H9 (cell line): ENCODE measurements at regions not wholly inside any gene's neighbourhood (a gene's known extent, or its start where the extent isn't known, plus 50 kb on each side); places are given as distances from the start of the nearest gene placed in this dataset.

ENCODE experiments used
- DNase-seq: peaks from one replicate; pipeline ENCODE4 v3.0.0-alpha.2; 2017
- H2AFZ ChIP-seq: one replicate; pipeline ENCODE4 v1.6.1; 2013; ENCODE audit warnings: mild to moderate bottlenecking, low read length, control low read depth, moderate library complexity
- H2AK5ac ChIP-seq: 2 replicates; pipeline ENCODE4 v1.6.1; 2013; ENCODE audit warnings: low read length, control low read depth, mixed read lengths; ENCODE audit not compliant: insufficient read length
- H2BK120ac ChIP-seq: one replicate; pipeline ENCODE4 v1.6.1; 2013; ENCODE audit warnings: low read depth, mild to moderate bottlenecking, low read length, control low read depth, inconsistent platforms; ENCODE audit not compliant: poor library complexity, severe bottlenecking
- H2BK12ac ChIP-seq: 2 replicates; pipeline ENCODE4 v1.6.1; 2013; ENCODE audit warnings: low read length, control low read depth, mixed read lengths, low read depth; ENCODE audit not compliant: insufficient read length
- H2BK15ac ChIP-seq: 2 replicates; pipeline ENCODE4 v1.6.1; 2013; ENCODE audit warnings: low read depth, low read length, control low read depth
- H2BK20ac ChIP-seq: one replicate; pipeline ENCODE4 v1.6.1; 2013; ENCODE audit warnings: low read depth, mild to moderate bottlenecking, low read length, control low read depth, inconsistent platforms; ENCODE audit not compliant: poor library complexity, severe bottlenecking
- H2BK5ac ChIP-seq: 2 replicates; pipeline ENCODE4 v1.6.1; 2013; ENCODE audit warnings: low read length, control low read depth, mixed read lengths; ENCODE audit not compliant: insufficient read length
- H3K14ac ChIP-seq: 2 replicates; pipeline ENCODE4 v1.6.1; 2013; ENCODE audit warnings: low read length, control low read depth; ENCODE audit not compliant: insufficient read depth
- H3K18ac ChIP-seq: 2 replicates; pipeline ENCODE4 v1.6.1; 2013; ENCODE audit warnings: low read depth, mild to moderate bottlenecking, mixed read lengths, low read length, control low read depth; ENCODE audit not compliant: insufficient read length
- H3K23ac ChIP-seq: 2 replicates; pipeline ENCODE4 v1.6.1; 2013; ENCODE audit warnings: low read length, control low read depth, mixed read lengths, low read depth; ENCODE audit not compliant: insufficient read length
- H3K23me2 ChIP-seq: 2 replicates; pipeline ENCODE4 v1.6.1; 2013; ENCODE audit warnings: low read depth, mild to moderate bottlenecking, mixed read lengths, low read length, control low read depth; ENCODE audit not compliant: insufficient read length, poor library complexity, severe bottlenecking
- H3K27ac ChIP-seq: 2 replicates; pipeline ENCODE4 v1.5.1; 2013; ENCODE audit warnings: low read length, control low read depth, mixed read lengths, low read depth; ENCODE audit not compliant: insufficient read length
- H3K27me3 ChIP-seq: 2 replicates; pipeline ENCODE4 v1.6.1; 2013; ENCODE audit warnings: low read length, control low read depth, inconsistent platforms; ENCODE audit not compliant: insufficient read depth
- H3K4ac ChIP-seq: 2 replicates; pipeline ENCODE4 v1.6.1; 2013; ENCODE audit warnings: low read depth, mild to moderate bottlenecking, control low read depth, inconsistent platforms, low read length, moderate library complexity
- H3K4me1 ChIP-seq: 2 replicates; pipeline ENCODE4 v1.6.1; 2013; ENCODE audit warnings: low read length, control low read depth, inconsistent platforms; ENCODE audit not compliant: insufficient read depth
- H3K4me2 ChIP-seq: 2 replicates; pipeline ENCODE4 v1.6.1; 2013; ENCODE audit warnings: low read length, control low read depth, mixed read lengths; ENCODE audit not compliant: insufficient read length, insufficient read depth
- H3K56ac ChIP-seq: 2 replicates; pipeline ENCODE4 v1.6.1; 2013; ENCODE audit warnings: low read depth, mild to moderate bottlenecking, mixed read lengths, low read length, control low read depth; ENCODE audit not compliant: insufficient read length
- H3K79me1 ChIP-seq: 2 replicates; pipeline ENCODE4 v1.6.1; 2013; ENCODE audit warnings: low read depth, mild to moderate bottlenecking, moderate library complexity, low read length, control low read depth, inconsistent platforms; ENCODE audit not compliant: insufficient read depth, poor library complexity, severe bottlenecking
- H3K79me2 ChIP-seq: 2 replicates; pipeline ENCODE4 v1.6.1; 2013; ENCODE audit warnings: low read length, control low read depth, inconsistent platforms; ENCODE audit not compliant: insufficient read depth
- H3K9ac ChIP-seq: 2 replicates; pipeline ENCODE4 v1.6.1; 2013; ENCODE audit warnings: low read length, control low read depth, mixed read lengths; ENCODE audit not compliant: insufficient read length; ENCODE audit errors: extremely low read depth
- H3K9me3 ChIP-seq: one replicate; pipeline ENCODE4 v1.6.1; 2013; ENCODE audit warnings: low read depth, low read length, inconsistent platforms; ENCODE audit not compliant: control insufficient read depth
- H3T11ph ChIP-seq: one replicate; pipeline ENCODE4 v1.6.1; 2013; ENCODE audit warnings: mild to moderate bottlenecking, low read length, control low read depth, inconsistent platforms
- H4K20me1 ChIP-seq: one replicate; pipeline ENCODE4 v1.6.1; 2013; ENCODE audit not compliant: control insufficient read depth, insufficient read length, insufficient read depth
- H4K5ac ChIP-seq: 2 replicates; pipeline ENCODE4 v1.6.1; 2013; ENCODE audit warnings: low read depth, mild to moderate bottlenecking, mixed read lengths, low read length, control low read depth; ENCODE audit not compliant: insufficient read length
- H4K8ac ChIP-seq: replicated peaks from 2 replicates; pipeline ENCODE4 v1.6.1; 2013; ENCODE audit warnings: low read length, control low read depth, mixed read lengths, low read depth; ENCODE audit not compliant: insufficient read length
- H4K91ac ChIP-seq: 2 replicates; pipeline ENCODE4 v1.6.1; 2013; ENCODE audit warnings: low read depth, mild to moderate bottlenecking, moderate library complexity, mixed read lengths, low read length, control low read depth; ENCODE audit not compliant: insufficient read length
- H3K27ac Mint-ChIP-seq, 3 experiments: 2 replicates in 2 of 3; 3 replicates in 1 of 3; pipeline ENCODE4 v1.8.0; 2020 to 2021; ENCODE audit warnings: mixed read lengths in 3 of 3, mild to moderate bottlenecking in 1 of 3, moderate library complexity in 1 of 3
- H3K27me3 Mint-ChIP-seq: 2 replicates; pipeline ENCODE4 v1.8.0; 2021; ENCODE audit warnings: low read depth, mild to moderate bottlenecking, moderate library complexity, mixed read lengths
- H3K36me3 Mint-ChIP-seq, 3 experiments: 2 replicates in 2 of 3; 3 replicates in 1 of 3; pipeline ENCODE4 v1.8.0; 2020 to 2021; ENCODE audit warnings: low read depth in 3 of 3, mixed read lengths in 3 of 3; ENCODE audit not compliant: insufficient read depth in 1 of 3
- H3K4me1 Mint-ChIP-seq, 2 experiments: 2 replicates each; pipeline ENCODE4 v1.8.0; 2020; ENCODE audit warnings: mixed read lengths in 2 of 2
- H3K4me3 Mint-ChIP-seq, 2 experiments: 2 replicates in 1 of 2; 3 replicates in 1 of 2; pipeline ENCODE4 v1.8.0; 2020 to 2021; ENCODE audit warnings: mild to moderate bottlenecking in 2 of 2, mixed read lengths in 2 of 2, moderate library complexity in 1 of 2
- H3K9me3 Mint-ChIP-seq, 2 experiments: 2 replicates in 1 of 2; 3 replicates in 1 of 2; pipeline ENCODE4 v1.8.0; 2020; ENCODE audit warnings: mild to moderate bottlenecking in 2 of 2, mixed read lengths in 2 of 2, moderate library complexity in 1 of 2
- CTCF ChIP-seq: fragments of 200-600 bp; sonication (generic); conservative IDR thresholded peaks from 3 replicates; pipeline ENCODE4 v1.8.0; 2021; ENCODE audit warnings: antibody characterized with exemption, mild to moderate bottlenecking
- WGBS: extraction: QIAGEN DNeasy Blood & Tissue Kit; methylation state at CpG from one replicate; pipeline ENCODE4 v1.1.7; 2013; ENCODE audit warnings: missing lambda C conversion rate, low lambda C conversion rate, mixed read lengths; ENCODE audit not compliant: insufficient read length; ENCODE audit errors: extremely low coverage; 5-methylcytosine and 5-hydroxymethylcytosine counted together

- no peak overlapping the region for H2AK5ac ChIP-seq
- H4K20me1 ChIP-seq: no peaks in the 10 kb centered on the region
- no peak overlapping the region for H3K23ac ChIP-seq
- no peak overlapping the region for H3K14ac ChIP-seq
- Mint-ChIP-seq H3K27me3 (peaks cover 31% of the 10 kb centered on the region), H3K9me3 (peaks cover 20 to 24% of the 10 kb centered on the region in 2 experiments), H3K4me3 (no peak overlapping the region), H3K4me1 (peaks cover 27 to 31% of the 10 kb centered on the region in 2 experiments), H3K27ac (0 out of 7 replicates have a peak overlapping the region, but pooled peaks of 1 of the 3 experiments have one; percentile 4), H3K36me3 (peaks cover 4 to 23% (median 8%) of the 10 kb centered on the region in 3 experiments; a peak in 5 of 7 replicates)
- no peak for TF ChIP-seq CTCF
- no peak overlapping the region for H3K18ac ChIP-seq
- WGBS: no CpG with 5 or more reads among the region's 4 CpGs
- no peaks in the 10 kb centered on the region for H3K9me3 ChIP-seq
- no peak overlapping the region for H3K4me2 ChIP-seq
- no peak overlapping the region for H4K5ac ChIP-seq
- H3K56ac ChIP-seq: no peak overlapping the region
- H2BK15ac ChIP-seq: no peak overlapping the region
- no peaks in the 10 kb centered on the region for H3K79me1 ChIP-seq
- H4K91ac ChIP-seq: no peak overlapping the region
- H3K4ac ChIP-seq: no peak overlapping the region
- H3K79me2 ChIP-seq: no peaks in the 10 kb centered on the region
- no peaks in the 10 kb centered on the region for H3K4me1 ChIP-seq
- H2BK12ac ChIP-seq: no peak overlapping the region
- no peak overlapping the region for H4K8ac ChIP-seq
- H2AFZ ChIP-seq: no peak overlapping the region
- H3K27me3 ChIP-seq: no peaks in the 10 kb centered on the region
- no peak overlapping the region for H2BK5ac ChIP-seq
- H3K9ac ChIP-seq: no peak overlapping the region
- no peaks in the 10 kb centered on the region for H3K23me2 ChIP-seq
- no peak for DNase-seq
- no peak overlapping the region for H3K27ac ChIP-seq
- H2BK20ac ChIP-seq: no peak overlapping the region
- H3T11ph ChIP-seq: no peak overlapping the region
- no peak overlapping the region for H2BK120ac ChIP-seq
These were observed 393.0 kb upstream of the KIRREL3 start for GRCh38 chr11:127393460-127393997.
